Myocyte (in vitro differentiated cells): ENCODE measurements at regions not wholly inside any gene's neighbourhood (a gene's known extent, or its start where the extent isn't known, plus 50 kb on each side); places are given as distances from the start of the nearest gene placed in this dataset.

ENCODE experiments used
- DNase-seq: peaks from one replicate; pipeline ENCODE4 v3.0.0-alpha.2; 2012; ENCODE audit warnings: low read depth

- no peak for DNase-seq
These were observed 102.8 kb downstream of the MAF start for GRCh38 chr16:79497606-79498350.

GRCh38 chr16:79493911-79494310 lies 106.6 kb downstream of the MAF start:
- no peak for DNase-seq

GRCh38 chr16:79492036-79492435 lies 108.5 kb downstream of the MAF start:
- no peak for DNase-seq

- no peak for DNase-seq
These were observed 115.5 kb downstream of the MAF start for GRCh38 chr16:79485020-79485419.

GRCh38 chr16:79484237-79484636 lies 116.3 kb downstream of the MAF start:
- peak; percentile 18 for DNase-seq

- no peak for DNase-seq
These were observed 117.2 kb downstream of the MAF start for GRCh38 chr16:79483336-79483735.

- no peak for DNase-seq
These were observed 118.5 kb downstream of the MAF start for GRCh38 chr16:79482011-79482410.

- DNase-seq: no peak
These were observed 119.6 kb downstream of the MAF start for GRCh38 chr16:79480929-79481328.

GRCh38 chr16:79480056-79480455 lies 120.5 kb downstream of the MAF start:
- no peak for DNase-seq

GRCh38 chr16:79476580-79476979 lies 124.0 kb downstream of the MAF start:
- DNase-seq: no peak

GRCh38 chr16:79475841-79476240 lies 124.7 kb downstream of the MAF start:
- no peak for DNase-seq

- DNase-seq: no peak
These were observed 127.1 kb downstream of the MAF start for GRCh38 chr16:79473456-79473855.

- no peak for DNase-seq
These were observed 128.1 kb downstream of the MAF start for GRCh38 chr16:79472426-79472825.

- DNase-seq: no peak
These were observed 130.5 kb downstream of the MAF start for GRCh38 chr16:79469999-79470398.

- DNase-seq: no peak
These were observed 131.9 kb downstream of the MAF start for GRCh38 chr16:79468631-79469030.

GRCh38 chr16:79468121-79468552 lies 132.4 kb downstream of the MAF start:
- no peak for DNase-seq

GRCh38 chr16:79466111-79466510 lies 134.4 kb downstream of the MAF start:
- no peak for DNase-seq

GRCh38 chr16:79463841-79464240 lies 136.7 kb downstream of the MAF start:
- DNase-seq: no peak

GRCh38 chr16:79456036-79456435 lies 144.5 kb downstream of the MAF start:
- DNase-seq: no peak

- no peak for DNase-seq
These were observed 147.9 kb downstream of the MAF start for GRCh38 chr16:79452671-79453070.

- DNase-seq: no peak
These were observed 149.2 kb downstream of the MAF start for GRCh38 chr16:79451196-79451816.

- DNase-seq: no peak
These were observed 150.6 kb downstream of the MAF start for GRCh38 chr16:79449900-79450299.
